Endothelial cell (in vitro differentiated cells): ENCODE measurements at regions not wholly inside any gene's neighbourhood (a gene's known extent, or its start where the extent isn't known, plus 50 kb on each side); places are given as distances from the start of the nearest gene placed in this dataset.

ENCODE experiments used
- DNase-seq: peaks from one replicate; pipeline ENCODE4 v3.0.0; 2021; ENCODE audit warnings: low spot score
- H3K27ac Mint-ChIP-seq: one replicate; pipeline ENCODE4 v1.8.0; 2021; ENCODE audit warnings: mixed read lengths, inconsistent platforms; ENCODE audit not compliant: unreplicated experiment
- H3K27me3 Mint-ChIP-seq: one replicate; pipeline ENCODE4 v1.8.0; 2021; ENCODE audit warnings: mild to moderate bottlenecking, moderate library complexity, mixed read lengths, inconsistent platforms; ENCODE audit not compliant: unreplicated experiment
- H3K36me3 Mint-ChIP-seq: one replicate; pipeline ENCODE4 v1.8.0; 2021; ENCODE audit warnings: mild to moderate bottlenecking, low read depth, mixed read lengths, inconsistent platforms; ENCODE audit not compliant: unreplicated experiment
- H3K4me1 Mint-ChIP-seq: one replicate; pipeline ENCODE4 v1.8.0; 2021; ENCODE audit warnings: mild to moderate bottlenecking, mixed read lengths, inconsistent platforms; ENCODE audit not compliant: unreplicated experiment
- H3K4me3 Mint-ChIP-seq: one replicate; pipeline ENCODE4 v1.8.0; 2021; ENCODE audit warnings: mild to moderate bottlenecking, mixed read lengths, inconsistent platforms; ENCODE audit not compliant: unreplicated experiment
- H3K9me3 Mint-ChIP-seq: one replicate; pipeline ENCODE4 v1.8.0; 2021; ENCODE audit warnings: mixed read lengths, inconsistent platforms; ENCODE audit not compliant: unreplicated experiment
- CTCF ChIP-seq: fragments of 200-600 bp; sonication (generic); IDR thresholded peaks from one replicate; pipeline ENCODE4 v1.5.0; 2021; ENCODE audit warnings: antibody characterized with exemption; ENCODE audit not compliant: unreplicated experiment

- no peak for TF ChIP-seq CTCF
- no peak overlapping the region for H3K27ac Mint-ChIP-seq
- no peaks in the 10 kb centered on the region for H3K4me1 Mint-ChIP-seq
- no peak overlapping the region for H3K4me3 Mint-ChIP-seq
- no peaks in the 10 kb centered on the region for H3K27me3 Mint-ChIP-seq
- H3K9me3 Mint-ChIP-seq: no peaks in the 10 kb centered on the region
- DNase-seq: no peak
- H3K36me3 Mint-ChIP-seq: no peaks in the 10 kb centered on the region
Measured at GRCh38 chr6:97626671-97627441, 343.8 kb upstream of the MMS22L start.

GRCh38 chr6:97629180-97629579 is 346.2 kb upstream of the MMS22L start:
- H3K27me3 Mint-ChIP-seq: no peaks in the 10 kb centered on the region
- no peaks in the 10 kb centered on the region for H3K36me3 Mint-ChIP-seq
- TF ChIP-seq CTCF: no peak
- H3K4me1 Mint-ChIP-seq: no peaks in the 10 kb centered on the region
- H3K9me3 Mint-ChIP-seq: no peaks in the 10 kb centered on the region
- no peak overlapping the region for H3K27ac Mint-ChIP-seq
- H3K4me3 Mint-ChIP-seq: no peak overlapping the region
- no peak for DNase-seq

- Mint-ChIP-seq H3K9me3 (no peaks in the 10 kb centered on the region), H3K36me3 (no peaks in the 10 kb centered on the region), H3K4me3 (no peak overlapping the region), H3K4me1 (no peaks in the 10 kb centered on the region), H3K27me3 (no peaks in the 10 kb centered on the region), H3K27ac (no peak overlapping the region)
- no peak for DNase-seq
- no peak for TF ChIP-seq CTCF
Measured at GRCh38 chr6:97630604-97631003, 347.6 kb upstream of the MMS22L start.

- DNase-seq: no peak
- Mint-ChIP-seq H3K4me1 (no peaks in the 10 kb centered on the region), H3K27ac (no peak overlapping the region), H3K4me3 (no peak overlapping the region), H3K27me3 (no peaks in the 10 kb centered on the region), H3K36me3 (no peaks in the 10 kb centered on the region), H3K9me3 (no peaks in the 10 kb centered on the region)
- no peak for TF ChIP-seq CTCF
Measured at GRCh38 chr6:97632341-97632740, 349.3 kb upstream of the MMS22L start.

GRCh38 chr6:97639702-97640101 is 356.7 kb upstream of the MMS22L start:
- no peaks in the 10 kb centered on the region for H3K36me3 Mint-ChIP-seq
- no peaks in the 10 kb centered on the region for H3K27me3 Mint-ChIP-seq
- H3K27ac Mint-ChIP-seq: no peak overlapping the region
- no peak for TF ChIP-seq CTCF
- H3K9me3 Mint-ChIP-seq: no peaks in the 10 kb centered on the region
- H3K4me1 Mint-ChIP-seq: no peaks in the 10 kb centered on the region
- H3K4me3 Mint-ChIP-seq: no peak overlapping the region
- no peak for DNase-seq
